GM19351 (cell line): ENCODE measurements at regions not wholly inside any gene's neighbourhood (a gene's known extent, or its start where the extent isn't known, plus 50 kb on each side); places are given as distances from the start of the nearest gene placed in this dataset.
"Not testable (repeated sequence)": the region's sequence is repeated elsewhere in the genome, so short reads cannot be mapped to it uniquely, and the experiment has no call there.

ENCODE experiments used
- ATAC-seq: cut with Tn5 transposase; IDR thresholded peaks from one replicate; pipeline ENCODE4 v1.9.1; 2021; ENCODE audit warnings: mild to moderate bottlenecking, moderate library complexity; ENCODE audit not compliant: unreplicated experiment

- no peak for ATAC-seq
Observed at GRCh38 chr6:17013701-17014100, 88.1 kb upstream of the STMND1 start.

GRCh38 chr6:17012421-17013225 lies 89.2 kb upstream of the STMND1 start:
- ATAC-seq: no peak

GRCh38 chr6:17011985-17012384 lies 89.9 kb upstream of the STMND1 start:
- no peak for ATAC-seq

- ATAC-seq: no peak
Observed at GRCh38 chr6:17007749-17008148, 94.1 kb upstream of the STMND1 start.

- no peak for ATAC-seq
Observed at GRCh38 chr6:17006543-17006942, 95.3 kb upstream of the STMND1 start.

GRCh38 chr6:17004269-17004668 lies 97.6 kb upstream of the STMND1 start:
- ATAC-seq: no peak

GRCh38 chr6:17002123-17002522 lies 99.7 kb upstream of the STMND1 start:
- no peak for ATAC-seq

GRCh38 chr6:17001188-17001587 lies 100.7 kb upstream of the STMND1 start:
- no peak for ATAC-seq

- ATAC-seq: no peak
Observed at GRCh38 chr6:16999491-17000436, 102.1 kb upstream of the STMND1 start.

- ATAC-seq: no peak
Observed at GRCh38 chr6:16998461-16998860, 103.4 kb upstream of the STMND1 start.

GRCh38 chr6:16995511-16996250 lies 106.2 kb upstream of the STMND1 start:
- ATAC-seq: no peak

- ATAC-seq: no peak
Observed at GRCh38 chr6:16993396-16993795, 108.5 kb upstream of the STMND1 start.

GRCh38 chr6:16991981-16992629 lies 109.7 kb upstream of the STMND1 start:
- no peak for ATAC-seq

GRCh38 chr6:16989976-16990375 lies 111.9 kb upstream of the STMND1 start:
- not testable (repeated sequence) for ATAC-seq

GRCh38 chr6:16989382-16989781 lies 112.5 kb upstream of the STMND1 start:
- no peak for ATAC-seq

- ATAC-seq: no peak
Observed at GRCh38 chr6:16987996-16988395, 113.9 kb upstream of the STMND1 start.

- ATAC-seq: no peak
Observed at GRCh38 chr6:16985513-16986284, 116.2 kb upstream of the STMND1 start.

GRCh38 chr6:16982807-16983206 lies 119.0 kb upstream of the STMND1 start:
- peak; percentile 87 for ATAC-seq

- ATAC-seq: no peak
Observed at GRCh38 chr6:16979677-16980370, 122.0 kb upstream of the STMND1 start.
